ENCODE measurements at regions not wholly inside any gene's neighbourhood (a gene's known extent, or its start where the extent isn't known, plus 50 kb on each side); places are given as distances from the start of the nearest gene placed in this dataset.

- TF ChIP-seq ZNF592 (IDR thresholded peaks at IDR 0.05): no peak
- no peak for TF ChIP-seq SMAD1 (IDR thresholded peaks at IDR 0.05; ENCODE audit: low read depth, partially characterized antibody)
- no peak for TF ChIP-seq SIN3A (IDR thresholded peaks at IDR 0.05; ENCODE audit: low read depth, low read length)
- no peak for TF ChIP-seq PAX5 (IDR thresholded peaks at IDR 0.05; ENCODE audit: borderline replicate concordance, low read depth, low read length)
Observed at GRCh38 chr4:159540038-159540437, 437.2 kb downstream of the RAPGEF2 start (continued).

- TF ChIP-seq EP300 (IDR thresholded peaks at IDR 0.05; ENCODE audit: borderline replicate concordance in 1 of 2, control insufficient read depth in 1 of 2, low read depth in 2 of 2, low read length in 2 of 2): no peak
- TF ChIP-seq NFYB (IDR thresholded peaks at IDR 0.05; ENCODE audit: insufficient read depth, low read depth, low read length): no peak
- no peak for TF ChIP-seq BHLHE40 (IDR thresholded peaks at IDR 0.05; ENCODE audit: borderline replicate concordance in 1 of 2, low read depth in 2 of 2, low read length in 1 of 2)
- TF ChIP-seq POLR2AphosphoS2 (IDR thresholded peaks at IDR 0.05; ENCODE audit: low read depth, low read length): no peak
- TF ChIP-seq NBN (IDR thresholded peaks at IDR 0.05): no peak
- no peak for TF ChIP-seq SREBF2 (IDR thresholded peaks at IDR 0.05; ENCODE audit: low read length)
- TF ChIP-seq RAD51 (IDR thresholded peaks at IDR 0.05): no peak
- no peak for TF ChIP-seq NR2C1 (IDR thresholded peaks at IDR 0.05)
- no peak for TF ChIP-seq RFX5 (IDR thresholded peaks at IDR 0.05; ENCODE audit: low read depth, low read length)
- H3K36me3 ChIP-seq (ENCODE audit: control insufficient read depth in 2 of 2, insufficient read depth in 2 of 2, low read length in 1 of 2): no peaks in the 10 kb centered on the region
- ChIA-PET SMC1A (ENCODE audit: uncharacterized antibody, unreplicated experiment) (no interaction called here), RAD21 (ENCODE audit: unreplicated experiment) (no interaction called here), CTCF (no interaction called here), POLR2A (no interaction called here)
- intact Hi-C loops (cut with micrococcal nuclease; ENCODE audit: unreplicated experiment): no loop called here
- H3K4me1 ChIP-seq (ENCODE audit: control insufficient read depth, insufficient read depth, low read length): no peaks in the 10 kb centered on the region
- H4K20me1 ChIP-seq (ENCODE audit: control insufficient read depth, insufficient read depth): no peaks in the 10 kb centered on the region
- ATAC-seq: no peak
- in situ Hi-C loops (cut with MboI): no loop called here
- no peaks in the 10 kb centered on the region for H3K9me3 ChIP-seq (replicated peaks; ENCODE audit: control insufficient read depth, insufficient read depth, low read length)
- H2AFZ ChIP-seq (ENCODE audit: control insufficient read depth, low read depth, low read length): no peak overlapping the region
- H3K4me2 ChIP-seq (ENCODE audit: control insufficient read depth, insufficient read depth): no peak overlapping the region
- H3K79me2 ChIP-seq (ENCODE audit: control insufficient read depth, insufficient read depth, low read length): no peaks in the 10 kb centered on the region
- WGBS (ENCODE audit: insufficient coverage, insufficient replicate concordance, low lambda C conversion rate, missing lambda C conversion rate): 30% methylated on average over 4 of the region's 4 CpGs
- no peak overlapping the region for H3K4me3 ChIP-seq
- no peaks in the 10 kb centered on the region for H3K27me3 ChIP-seq (replicated peaks in 1 of 2; ENCODE audit: control insufficient read depth in 2 of 2, insufficient read depth in 2 of 2, low read length in 1 of 2)
- no peak for FAIRE-seq
- DNase-seq (ENCODE audit: low read depth, low spot score): no peak
- no TSS peak for BruUV-seq (replicated peaks)
- no peak overlapping the region for H3K27ac ChIP-seq (ENCODE audit: control insufficient read depth, insufficient read depth)
- H3K9ac ChIP-seq (ENCODE audit: control insufficient read depth, insufficient read depth, low read length): no peak overlapping the region
Observed at GRCh38 chr4:159540501-159540900, 437.6 kb downstream of the RAPGEF2 start.
